CD14-positive monocyte (primary cell): ENCODE measurements at regions not wholly inside any gene's neighbourhood (a gene's known extent, or its start where the extent isn't known, plus 50 kb on each side); places are given as distances from the start of the nearest gene placed in this dataset.

Experiments
- DNase-seq, 3 donors: peaks; one replicate each; pipeline ENCODE4 v3.0.0-alpha.2; 2011 to 2022
- H2AFZ ChIP-seq: 2 replicates; pipeline ENCODE4 v1.6.0; 2012; ENCODE audit warnings: mild to moderate bottlenecking, low read depth, low read length, inconsistent platforms; ENCODE audit not compliant: insufficient read depth, poor library complexity, severe bottlenecking
- H3K27ac ChIP-seq, 2 donors: 1 replicate in 1 of 2; 2 replicates in 1 of 2; pipeline ENCODE4 v1.5.1; 2012 to 2013; ENCODE audit warnings: low read length in 2 of 2, control low read depth in 1 of 2, inconsistent platforms in 1 of 2, low read depth in 1 of 2, mild to moderate bottlenecking in 1 of 2
- H3K27me3 ChIP-seq, 2 donors: one replicate each; pipeline versions ENCODE4 v1.6.0 to v1.6.1; 2011 to 2013; ENCODE audit warnings: low read length in 2 of 2; ENCODE audit not compliant: control insufficient read depth in 2 of 2, insufficient read depth in 2 of 2
- H3K36me3 ChIP-seq, 2 donors: replicated peaks in 1 of 2; 1 replicate in 1 of 2; 2 replicates in 1 of 2; pipeline versions ENCODE4 v1.5.1 to v1.6.1; 2012 to 2013; ENCODE audit warnings: low read length in 2 of 2, control low read depth in 1 of 2, inconsistent platforms in 1 of 2, mild to moderate bottlenecking in 1 of 2; ENCODE audit not compliant: insufficient read depth in 2 of 2, control insufficient read depth in 1 of 2
- H3K4me1 ChIP-seq, 2 donors: 1 replicate in 1 of 2; 2 replicates in 1 of 2; pipeline versions ENCODE4 v1.5.1 to v1.6.1; 2012 to 2013; ENCODE audit warnings: low read length in 2 of 2, control low read depth in 1 of 2, inconsistent platforms in 1 of 2, mild to moderate bottlenecking in 1 of 2, moderate library complexity in 1 of 2; ENCODE audit not compliant: insufficient read depth in 2 of 2, control insufficient read depth in 1 of 2
- H3K4me2 ChIP-seq: replicated peaks from 2 replicates; pipeline ENCODE3; 2012; ENCODE audit warnings: low read length, moderate library complexity, mild to moderate bottlenecking; ENCODE audit not compliant: poor library complexity, severe bottlenecking; ENCODE audit errors: extremely low read depth
- H3K4me3 ChIP-seq, 3 experiments: fragments of 200-600 bp in 1 of 3; sonication (generic) in 1 of 3; replicated peaks in 1 of 3; 1 replicate in 2 of 3; 2 replicates in 1 of 3; pipeline ENCODE4 v1.5.1; 2011 to 2013; ENCODE audit warnings: low read length in 3 of 3, mild to moderate bottlenecking in 3 of 3, control low read depth in 2 of 3, low read depth in 2 of 3, inconsistent platforms in 1 of 3, moderate library complexity in 1 of 3
- H3K79me2 ChIP-seq: 2 replicates; pipeline ENCODE4 v1.6.0; 2012; ENCODE audit warnings: mild to moderate bottlenecking, control low read depth, inconsistent platforms, low read length, moderate library complexity; ENCODE audit not compliant: insufficient read depth
- H3K9ac ChIP-seq: 2 replicates; pipeline ENCODE4 v1.6.0; 2017; ENCODE audit warnings: low read length, mild to moderate bottlenecking; ENCODE audit not compliant: insufficient read depth, poor library complexity, severe bottlenecking
- H3K9me3 ChIP-seq, 2 donors: replicated peaks in 1 of 2; 1 replicate in 1 of 2; 2 replicates in 1 of 2; pipeline versions ENCODE4 v1.5.1 to v1.6.1; 2012 to 2013; ENCODE audit warnings: low read length in 2 of 2, control low read depth in 1 of 2; ENCODE audit not compliant: control insufficient read depth in 1 of 2, insufficient read depth in 1 of 2
- H4K20me1 ChIP-seq: 2 replicates; pipeline ENCODE4 v1.6.0; 2012; ENCODE audit warnings: mild to moderate bottlenecking, low read length, control low read depth, moderate library complexity; ENCODE audit not compliant: insufficient read depth
- H3K27ac Mint-ChIP-seq, 7 donors: one replicate each; pipeline ENCODE4 v1.8.0; 2020; ENCODE audit warnings: mild to moderate bottlenecking in 7 of 7, mixed read lengths in 7 of 7, moderate library complexity in 6 of 7, inconsistent platforms in 2 of 7
- H3K27me3 Mint-ChIP-seq, 3 donors: one replicate each; pipeline ENCODE4 v1.8.0; 2021 to 2022; ENCODE audit warnings: low read depth in 3 of 3, mild to moderate bottlenecking in 3 of 3, mixed read lengths in 3 of 3, moderate library complexity in 3 of 3, inconsistent platforms in 1 of 3
- H3K36me3 Mint-ChIP-seq, 2 donors: one replicate each; pipeline ENCODE4 v1.8.0; 2020; ENCODE audit warnings: mixed read lengths in 2 of 2, inconsistent platforms in 1 of 2, mild to moderate bottlenecking in 1 of 2
- H3K4me1 Mint-ChIP-seq: one replicate; pipeline ENCODE4 v1.8.0; 2020; ENCODE audit warnings: mild to moderate bottlenecking, mixed read lengths
- H3K4me3 Mint-ChIP-seq, 2 donors: one replicate each; pipeline ENCODE4 v1.8.0; 2020; ENCODE audit warnings: mild to moderate bottlenecking in 2 of 2, mixed read lengths in 2 of 2, moderate library complexity in 1 of 2
- H3K9me3 Mint-ChIP-seq, 7 donors: one replicate each; pipeline ENCODE4 v1.8.0; 2020 to 2022; ENCODE audit warnings: mixed read lengths in 7 of 7, mild to moderate bottlenecking in 6 of 7, moderate library complexity in 6 of 7, inconsistent platforms in 2 of 7
- WGBS: methylation state at CpG from one replicate; pipeline ENCODE4 v1.1.5; 2013; ENCODE audit warnings: missing lambda C conversion rate; ENCODE audit not compliant: insufficient coverage; 5-methylcytosine and 5-hydroxymethylcytosine counted together
- intact Hi-C, 2 donors: fragments of 100-400 bp; cut with micrococcal nuclease; formaldehyde crosslinking; loops; one replicate each; pipeline versions ENCODE4 v1.15.0 to v1.15.1; 2023
- TF ChIP-seq, protein P1 (sequence below): fragments of 200-600 bp; IDR thresholded peaks from one replicate; pipeline ENCODE4 v1.8.0; 2022; ENCODE audit warnings: antibody characterized with exemption, mild to moderate bottlenecking

GRCh38 chr10:21349912-21350286 lies 175.6 kb downstream of the SKIDA1 start:
- Mint-ChIP-seq H3K27me3 (peaks cover 0 to 5% (median 1%) of the 10 kb centered on the region in 3 donors), H3K4me1 (no peaks in the 10 kb centered on the region), H3K9me3 (peaks cover 1 to 16% (median 7%) of the 10 kb centered on the region in 7 donors), H3K36me3 (no peaks in the 10 kb centered on the region), H3K4me3 (no peak overlapping the region), H3K27ac (no peak overlapping the region)
- Histone ChIP-seq H3K27me3 (no peaks in the 10 kb centered on the region), H3K9ac (no peak overlapping the region), H3K4me2 (no peak overlapping the region), H3K9me3 (peaks cover 0 to 3% of the 10 kb centered on the region in 2 donors), H3K4me3 (no peak overlapping the region), H4K20me1 (no peaks in the 10 kb centered on the region), H3K4me1 (no peaks in the 10 kb centered on the region), H3K27ac (no peak overlapping the region), H2AFZ (no peak overlapping the region), H3K36me3 (no peaks in the 10 kb centered on the region), H3K79me2 (no peaks in the 10 kb centered on the region)
- intact Hi-C loops, result no loop called here
- no peak for DNase-seq
- whole genome bisulfite sequencing, result no CpG with 5 or more reads among the region's 3 CpGs
- TF ChIP-seq, protein P1, sequence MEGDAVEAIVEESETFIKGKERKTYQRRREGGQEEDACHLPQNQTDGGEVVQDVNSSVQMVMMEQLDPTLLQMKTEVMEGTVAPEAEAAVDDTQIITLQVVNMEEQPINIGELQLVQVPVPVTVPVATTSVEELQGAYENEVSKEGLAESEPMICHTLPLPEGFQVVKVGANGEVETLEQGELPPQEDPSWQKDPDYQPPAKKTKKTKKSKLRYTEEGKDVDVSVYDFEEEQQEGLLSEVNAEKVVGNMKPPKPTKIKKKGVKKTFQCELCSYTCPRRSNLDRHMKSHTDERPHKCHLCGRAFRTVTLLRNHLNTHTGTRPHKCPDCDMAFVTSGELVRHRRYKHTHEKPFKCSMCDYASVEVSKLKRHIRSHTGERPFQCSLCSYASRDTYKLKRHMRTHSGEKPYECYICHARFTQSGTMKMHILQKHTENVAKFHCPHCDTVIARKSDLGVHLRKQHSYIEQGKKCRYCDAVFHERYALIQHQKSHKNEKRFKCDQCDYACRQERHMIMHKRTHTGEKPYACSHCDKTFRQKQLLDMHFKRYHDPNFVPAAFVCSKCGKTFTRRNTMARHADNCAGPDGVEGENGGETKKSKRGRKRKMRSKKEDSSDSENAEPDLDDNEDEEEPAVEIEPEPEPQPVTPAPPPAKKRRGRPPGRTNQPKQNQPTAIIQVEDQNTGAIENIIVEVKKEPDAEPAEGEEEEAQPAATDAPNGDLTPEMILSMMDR, result no peak

DNA sequence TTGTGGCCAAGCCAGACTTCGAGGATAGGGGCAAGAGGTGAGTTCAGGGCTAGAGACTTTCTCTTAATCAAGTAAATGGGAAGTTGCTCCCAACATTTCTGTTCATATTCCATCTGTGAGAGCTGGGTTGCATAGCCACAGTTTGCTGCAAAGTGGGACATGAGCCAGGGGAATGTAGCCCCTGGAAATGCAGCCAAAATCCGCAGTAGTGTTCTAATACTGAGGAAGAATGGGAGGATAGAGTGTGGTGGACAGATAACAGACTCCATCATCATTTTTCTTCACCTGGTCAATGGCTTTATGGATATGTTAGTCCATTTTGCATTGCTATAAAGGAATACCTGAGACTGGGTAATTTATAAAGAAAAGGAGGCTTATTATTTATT lies 177.7 kb downstream of the SKIDA1 start:
- no peak for DNase-seq
- TF ChIP-seq, protein P1, result no peak
- Mint-ChIP-seq H3K4me1 (no peaks in the 10 kb centered on the region), H3K27ac (no peak overlapping the region), H3K27me3 (peaks cover 1 to 5% (median 2%) of the 10 kb centered on the region in 3 donors), H3K36me3 (no peaks in the 10 kb centered on the region), H3K9me3 (peaks cover 1 to 18% (median 7%) of the 10 kb centered on the region in 7 donors), H3K4me3 (no peak overlapping the region)
- Histone ChIP-seq H3K27ac (no peak overlapping the region), H3K9ac (no peak overlapping the region), H3K36me3 (no peaks in the 10 kb centered on the region), H3K27me3 (no peaks in the 10 kb centered on the region), H4K20me1 (no peaks in the 10 kb centered on the region), H3K79me2 (no peaks in the 10 kb centered on the region), H2AFZ (no peak overlapping the region), H3K4me2 (no peak overlapping the region), H3K9me3 (peaks cover 0 to 3% of the 10 kb centered on the region in 2 donors), H3K4me1 (no peaks in the 10 kb centered on the region), H3K4me3 (no peak overlapping the region)
- intact Hi-C loops, result no loop called here
- WGBS, result no CpG with 5 or more reads among the region's 2 CpGs
